HG03342 (cell line): ENCODE measurements at regions not wholly inside any gene's neighbourhood (a gene's known extent, or its start where the extent isn't known, plus 50 kb on each side); places are given as distances from the start of the nearest gene placed in this dataset.
A peak's percentile ranks its signal among the peaks of the same experiment; 100 is the strongest.
"Not testable (repeated sequence)": the region's sequence is repeated elsewhere in the genome, so short reads cannot be mapped to it uniquely, and the experiment has no call there.

ENCODE experiments used
- ATAC-seq: cut with Tn5 transposase; IDR thresholded peaks from one replicate; pipeline ENCODE4 v1.9.1; 2021; ENCODE audit warnings: mild to moderate bottlenecking, moderate library complexity; ENCODE audit not compliant: unreplicated experiment

GRCh38 chr10:26952094-26952493 is 91.3 kb upstream of the ABI1 start:
- ATAC-seq = no peak

- ATAC-seq = no peak
Measured at GRCh38 chr10:26951650-26952049, 90.9 kb upstream of the ABI1 start.

GRCh38 chr10:26950934-26951333 is 90.2 kb upstream of the ABI1 start:
- peak; percentile 92 for ATAC-seq

GRCh38 chr10:26946102-26946811 is 85.5 kb upstream of the ABI1 start:
- ATAC-seq = no peak

GRCh38 chr10:26944261-26944882 is 83.6 kb upstream of the ABI1 start:
- ATAC-seq = no peak

GRCh38 chr10:26939962-26940354 is 79.2 kb upstream of the ABI1 start:
- ATAC-seq = no peak

- no peak for ATAC-seq
Measured at GRCh38 chr10:26939290-26939961, 78.7 kb upstream of the ABI1 start.

GRCh38 chr10:26938578-26938977 is 77.8 kb upstream of the ABI1 start:
- no peak for ATAC-seq

- no peak for ATAC-seq
Measured at GRCh38 chr10:26937371-26937770, 76.6 kb upstream of the ABI1 start.

GRCh38 chr10:26934190-26934589 is 73.4 kb upstream of the ABI1 start:
- not testable (repeated sequence) for ATAC-seq

GRCh38 chr10:26932576-26932975 is 71.8 kb upstream of the ABI1 start:
- ATAC-seq = no peak

- ATAC-seq = peak; percentile 89
Measured at GRCh38 chr10:26931223-26931622, 70.5 kb upstream of the ABI1 start.

GRCh38 chr10:26922824-26923223 is 62.1 kb upstream of the ABI1 start:
- ATAC-seq = not testable (repeated sequence)

GRCh38 chr10:26919156-26919860 is 58.5 kb upstream of the ABI1 start:
- not testable (repeated sequence) for ATAC-seq

GRCh38 chr10:26914898-26915297 is 54.1 kb upstream of the ABI1 start:
- ATAC-seq = no peak

GRCh38 chr10:26911811-26912461 is 51.2 kb upstream of the ABI1 start:
- peak; percentile 86 for ATAC-seq
